ENCODE measurements at regions not wholly inside any gene's neighbourhood (a gene's known extent, or its start where the extent isn't known, plus 50 kb on each side); places are given as distances from the start of the nearest gene placed in this dataset.
"Not testable (repeated sequence)": the region's sequence is repeated elsewhere in the genome, so short reads cannot be mapped to it uniquely, and the experiment has no call there.

GRCh38 chr4:129852434-129852833 lies 756.5 kb downstream of the C4orf33 start:
- TF ChIP-seq EZH2 (IDR thresholded peaks at IDR 0.05; ENCODE audit: borderline replicate concordance, low read depth, low read length, poor library complexity, severe bottlenecking) (no peak), CTCF (conservative IDR thresholded peaks at IDR 0.05; ENCODE audit: low read depth, low read length) (no peak)
- Histone ChIP-seq H3K9me3 (ENCODE audit: low read depth, low read length, poor library complexity, severe bottlenecking) (no peaks in the 10 kb centered on the region), H3K4me3 (ENCODE audit: low read depth, low read length, poor library complexity, severe bottlenecking) (no peak overlapping the region), H3K27ac (ENCODE audit: low read depth, low read length, poor library complexity, severe bottlenecking) (no peak overlapping the region), H3K27me3 (replicated peaks; ENCODE audit: insufficient read depth, low read depth, low read length, poor library complexity) (no peaks in the 10 kb centered on the region), H3K4me1 (ENCODE audit: insufficient read depth, low read length, poor library complexity, severe bottlenecking) (no peaks in the 10 kb centered on the region), H3K36me3 (ENCODE audit: insufficient read depth, low read length, poor library complexity, severe bottlenecking) (no peaks in the 10 kb centered on the region)
- ChIA-PET CTCF (no interaction called here), POLR2A (ENCODE audit: low non-redundant PET) (no interaction called here)
- intact Hi-C loops (cut with micrococcal nuclease; ENCODE audit: unreplicated experiment), result no loop called here
- DNase-seq (ENCODE audit: low spot score), result no peak
- no TSS peak for BruUV-seq (replicated peaks)

- CTCF ChIA-PET, result not testable (repeated sequence)
These were observed 757.9 kb downstream of the C4orf33 start for GRCh38 chr4:129853685-129854467.

GRCh38 chr4:129862461-129862860 lies 766.5 kb downstream of the C4orf33 start:
- no peak overlapping the region for H3K27ac ChIP-seq (ENCODE audit: low read depth, low read length, poor library complexity, severe bottlenecking)
- no peak overlapping the region for H3K4me3 ChIP-seq (ENCODE audit: low read depth, low read length, poor library complexity, severe bottlenecking)
- no peaks in the 10 kb centered on the region for H3K36me3 ChIP-seq (ENCODE audit: insufficient read depth, low read length, poor library complexity, severe bottlenecking)
- BruUV-seq (replicated peaks), result no TSS peak
- intact Hi-C loops (cut with micrococcal nuclease; ENCODE audit: unreplicated experiment), result no loop called here
- ChIA-PET POLR2A (ENCODE audit: low non-redundant PET) (no interaction called here), CTCF (no interaction called here)
- DNase-seq (ENCODE audit: low spot score), result peak; percentile 13
- no peaks in the 10 kb centered on the region for H3K4me1 ChIP-seq (ENCODE audit: insufficient read depth, low read length, poor library complexity, severe bottlenecking)
- no peaks in the 10 kb centered on the region for H3K9me3 ChIP-seq (ENCODE audit: low read depth, low read length, poor library complexity, severe bottlenecking)
- no peak for TF ChIP-seq CTCF (conservative IDR thresholded peaks at IDR 0.05; ENCODE audit: low read depth, low read length)
- TF ChIP-seq EZH2 (IDR thresholded peaks at IDR 0.05; ENCODE audit: borderline replicate concordance, low read depth, low read length, poor library complexity, severe bottlenecking), result no peak
- H3K27me3 ChIP-seq (replicated peaks; ENCODE audit: insufficient read depth, low read depth, low read length, poor library complexity), result no peaks in the 10 kb centered on the region

More at GRCh38 chr4:129853685-129854467, 757.9 kb downstream of the C4orf33 start:
- DNase-seq (ENCODE audit: low spot score); H3K4me3 ChIP-seq (ENCODE audit: low read depth, low read length, poor library complexity, severe bottlenecking); POLR2A ChIA-PET (ENCODE audit: low non-redundant PET); H3K4me1 ChIP-seq (ENCODE audit: insufficient read depth, low read length, poor library complexity, severe bottlenecking); intact Hi-C loops (cut with micrococcal nuclease; ENCODE audit: unreplicated experiment); H3K27me3 ChIP-seq (replicated peaks; ENCODE audit: insufficient read depth, low read depth, low read length, poor library complexity); H3K9me3 ChIP-seq (ENCODE audit: low read depth, low read length, poor library complexity, severe bottlenecking); H3K36me3 ChIP-seq (ENCODE audit: insufficient read depth, low read length, poor library complexity, severe bottlenecking); H3K27ac ChIP-seq (ENCODE audit: low read depth, low read length, poor library complexity, severe bottlenecking); BruUV-seq (replicated peaks): not testable (repeated sequence)

- no peaks in the 10 kb centered on the region for H3K27me3 ChIP-seq (replicated peaks; ENCODE audit: insufficient read depth, low read depth, low read length, poor library complexity)
- no peaks in the 10 kb centered on the region for H3K9me3 ChIP-seq (ENCODE audit: low read depth, low read length, poor library complexity, severe bottlenecking)
- TF ChIP-seq CTCF (conservative IDR thresholded peaks at IDR 0.05; ENCODE audit: low read depth, low read length), result no peak
- no peak for TF ChIP-seq EZH2 (IDR thresholded peaks at IDR 0.05; ENCODE audit: borderline replicate concordance, low read depth, low read length, poor library complexity, severe bottlenecking)
- POLR2A ChIA-PET (ENCODE audit: low non-redundant PET), result no interaction called here
- H3K4me1 ChIP-seq (ENCODE audit: insufficient read depth, low read length, poor library complexity, severe bottlenecking), result no peaks in the 10 kb centered on the region
- no peaks in the 10 kb centered on the region for H3K36me3 ChIP-seq (ENCODE audit: insufficient read depth, low read length, poor library complexity, severe bottlenecking)
- H3K4me3 ChIP-seq (ENCODE audit: low read depth, low read length, poor library complexity, severe bottlenecking), result no peak overlapping the region
- no peak overlapping the region for H3K27ac ChIP-seq (ENCODE audit: low read depth, low read length, poor library complexity, severe bottlenecking)
- BruUV-seq (replicated peaks), result no TSS peak
- intact Hi-C loops (cut with micrococcal nuclease; ENCODE audit: unreplicated experiment), result no loop called here
- DNase-seq (ENCODE audit: low spot score), result no peak
- CTCF ChIA-PET, result no interaction called here
These were observed 767.3 kb downstream of the C4orf33 start for GRCh38 chr4:129863206-129863605.

Measured in A673 (cell line).